ENCODE measurements at regions not wholly inside any gene's neighbourhood (a gene's known extent, or its start where the extent isn't known, plus 50 kb on each side); places are given as distances from the start of the nearest gene placed in this dataset.

DNA sequence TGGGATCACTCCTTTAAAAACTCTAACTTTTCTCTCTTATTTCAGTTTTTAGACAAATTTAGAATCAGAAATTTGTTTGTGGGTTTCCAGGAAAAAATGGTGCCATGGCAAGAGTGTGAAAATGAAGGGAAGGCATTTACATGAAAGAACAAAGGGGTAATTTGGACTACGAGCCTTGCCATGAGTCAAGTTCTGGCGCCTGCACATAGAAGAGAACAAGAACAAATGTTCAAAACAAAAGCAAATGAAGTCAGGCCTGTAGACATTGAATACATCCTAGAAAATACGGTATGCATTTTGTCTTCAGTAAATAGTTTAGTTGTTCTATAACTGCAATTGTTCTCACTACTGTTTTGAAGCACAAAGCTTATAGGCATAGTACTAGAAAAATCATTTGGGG is 1390.5 kb downstream of the EFNB2 start:
- DNase-seq (ENCODE audit: low spot score in 2 of 2), result no peak
- Mint-ChIP-seq H3K9me3 (no peaks in the 10 kb centered on the region), H3K27ac (no peak overlapping the region), H3K36me3 (no peaks in the 10 kb centered on the region)
- no peak for ATAC-seq

DNA sequence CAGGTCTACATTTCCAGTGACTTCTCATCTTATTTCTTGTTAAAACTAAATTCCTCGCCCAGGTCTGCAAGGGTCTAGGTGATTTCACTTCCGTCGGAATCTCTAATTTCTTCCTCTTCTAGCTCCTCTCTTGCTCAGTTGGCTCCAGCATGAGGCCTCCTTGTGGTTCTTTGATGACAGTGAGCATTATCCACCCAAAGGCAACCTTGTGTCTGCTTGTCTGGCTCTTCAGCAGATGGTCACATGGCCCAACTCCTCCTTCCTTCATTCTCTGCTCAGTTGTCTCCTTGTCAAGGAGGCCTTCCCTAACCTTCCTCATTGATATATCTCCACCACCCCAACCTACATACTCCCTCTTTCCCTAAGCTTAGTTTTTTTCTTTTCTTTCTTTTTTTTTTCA is 1391.4 kb downstream of the EFNB2 start:
- H3K9me3 Mint-ChIP-seq, result no peaks in the 10 kb centered on the region
- H3K27ac Mint-ChIP-seq, result no peak overlapping the region
- H3K36me3 Mint-ChIP-seq, result peaks cover 0 to 4% of the 10 kb centered on the region in 2 donors
- DNase-seq (ENCODE audit: low spot score in 2 of 2) (no peak), ATAC-seq (no peak)

DNA sequence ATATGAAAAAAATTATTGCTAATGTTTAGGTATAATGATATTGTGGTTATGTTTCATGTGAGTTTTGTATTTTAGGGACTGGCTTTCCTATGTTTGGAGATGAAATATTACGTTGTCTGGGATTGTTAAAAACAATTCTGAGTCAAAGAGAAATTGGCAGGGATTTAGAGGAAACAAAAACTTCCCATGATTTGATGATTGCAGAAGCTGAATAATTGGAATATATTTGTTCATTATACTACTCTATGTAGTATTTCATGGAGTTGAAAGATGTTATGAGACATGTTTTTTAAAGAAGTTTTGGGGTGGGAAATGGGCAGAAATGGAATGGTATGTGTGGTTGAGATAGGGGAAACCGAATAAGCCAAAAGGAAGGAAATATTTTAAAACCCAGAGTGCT is 1392.9 kb downstream of the EFNB2 start:
- ATAC-seq (no peak), DNase-seq (ENCODE audit: low spot score in 2 of 2) (no peak)
- no peak overlapping the region for H3K27ac Mint-ChIP-seq
- H3K36me3 Mint-ChIP-seq, result peaks cover 0 to 4% of the 10 kb centered on the region in 2 donors
- no peaks in the 10 kb centered on the region for H3K9me3 Mint-ChIP-seq

DNA sequence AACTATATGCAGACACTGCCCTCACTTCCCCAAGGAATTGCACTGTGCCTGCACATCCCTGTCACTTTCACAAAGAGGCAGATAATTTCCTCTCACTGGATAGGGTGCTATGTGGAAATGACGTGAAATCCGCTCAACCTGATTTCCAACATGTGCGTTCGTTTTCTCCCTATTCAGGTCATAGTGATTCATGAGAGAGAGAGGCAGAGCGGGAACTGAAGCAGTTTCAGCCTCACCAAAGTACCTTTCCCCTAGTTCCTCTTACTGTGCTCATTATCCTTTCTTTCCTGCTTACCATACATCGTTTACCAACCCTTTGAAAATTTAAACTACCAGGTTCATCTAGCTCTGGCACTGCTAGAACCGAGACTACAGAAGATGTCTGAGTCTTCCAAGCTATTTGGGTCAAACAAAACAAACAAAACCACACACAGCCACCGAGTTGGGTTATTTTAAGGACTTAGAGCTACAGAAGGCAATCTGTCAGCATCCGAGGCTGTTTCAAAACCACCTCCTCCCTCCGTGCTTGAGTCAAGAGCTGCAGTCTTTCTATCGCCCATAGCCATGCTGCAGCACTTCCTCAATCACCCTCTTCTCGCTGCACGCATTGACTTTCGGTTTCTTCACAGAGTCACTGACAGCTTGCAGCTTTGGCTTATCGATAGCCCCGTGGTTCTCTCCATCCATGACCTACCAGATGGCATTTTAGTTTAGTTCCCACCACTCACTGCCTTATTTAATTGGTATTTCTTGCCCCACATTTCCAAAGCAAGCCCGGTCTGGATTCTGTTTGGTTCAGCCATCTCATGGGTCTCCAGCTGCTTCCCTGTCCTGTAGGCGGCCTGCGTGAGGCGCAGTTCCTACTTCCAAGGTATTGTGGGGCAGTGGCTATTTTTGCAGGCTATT is 1395.8 kb downstream of the EFNB2 start:
- peak; percentile 89 to 91 for ATAC-seq
- peaks cover 0 to 4% of the 10 kb centered on the region in 2 donors for H3K36me3 Mint-ChIP-seq
- DNase-seq (ENCODE audit: low spot score in 2 of 2), result peak; percentile 48 to 66
- peak overlapping the region; percentile 89 to 95 for H3K27ac Mint-ChIP-seq
- no peaks in the 10 kb centered on the region for H3K9me3 Mint-ChIP-seq

DNA sequence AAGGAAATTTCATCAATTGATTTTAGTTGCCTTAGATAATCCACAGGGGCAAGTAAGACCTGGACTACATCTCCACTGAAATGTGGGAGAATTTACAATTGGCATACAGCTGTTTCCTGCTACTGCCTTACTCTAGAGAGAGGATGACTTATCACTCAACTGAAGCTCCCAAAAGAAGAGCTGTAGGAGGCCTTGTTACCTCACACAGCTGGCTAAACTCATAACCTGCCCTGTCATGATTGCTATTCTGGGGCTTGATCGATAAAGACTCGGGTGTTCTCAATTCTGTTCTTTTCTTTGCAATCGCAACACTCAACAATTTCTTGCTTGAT is 1396.4 kb downstream of the EFNB2 start:
- DNase-seq (ENCODE audit: low spot score in 2 of 2), result no peak
- Mint-ChIP-seq H3K27ac (peak overlapping the region in 1 of 2 donors; percentile 89), H3K36me3 (peaks cover 0 to 4% of the 10 kb centered on the region in 2 donors), H3K9me3 (no peaks in the 10 kb centered on the region)
- peak; percentile 33 to 42 for ATAC-seq

DNA sequence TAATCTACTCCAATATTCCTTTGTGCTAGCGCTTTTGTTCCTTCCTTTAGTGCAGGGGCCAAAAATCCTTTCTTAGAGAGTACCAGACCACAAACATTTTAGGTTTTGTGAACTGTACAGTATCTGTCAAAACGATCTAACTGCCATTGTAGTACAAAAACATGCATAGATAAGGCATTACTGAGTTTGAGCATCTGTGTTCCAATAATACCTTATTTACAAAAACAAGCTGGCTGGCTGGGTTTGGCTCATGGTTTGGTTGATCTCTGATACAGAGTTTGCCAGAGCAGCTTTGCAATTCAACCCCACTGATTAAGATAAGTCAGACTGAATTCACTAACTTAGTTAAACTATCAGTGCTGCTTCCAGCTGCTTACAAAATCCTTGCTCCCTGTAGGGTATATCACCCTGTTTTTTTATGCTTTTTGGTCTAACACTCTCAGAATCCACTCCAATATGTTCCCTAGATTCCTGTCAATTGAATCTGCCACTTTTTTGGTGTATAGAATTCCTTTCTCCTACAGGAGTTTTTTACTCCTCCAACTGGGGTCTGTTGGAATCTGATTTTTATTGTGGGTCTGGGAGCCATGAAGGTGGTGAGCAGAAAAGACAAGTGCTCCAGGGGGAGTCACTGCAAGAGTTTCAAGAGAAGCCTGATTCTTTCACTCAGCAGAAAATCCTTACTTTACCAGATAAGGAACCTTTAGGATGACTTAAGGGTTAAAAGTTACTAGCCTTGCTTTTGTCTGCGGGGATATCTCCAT is 1399.4 kb downstream of the EFNB2 start:
- H3K36me3 Mint-ChIP-seq, result peaks cover 0 to 4% of the 10 kb centered on the region in 2 donors
- no peak for ATAC-seq

DNA sequence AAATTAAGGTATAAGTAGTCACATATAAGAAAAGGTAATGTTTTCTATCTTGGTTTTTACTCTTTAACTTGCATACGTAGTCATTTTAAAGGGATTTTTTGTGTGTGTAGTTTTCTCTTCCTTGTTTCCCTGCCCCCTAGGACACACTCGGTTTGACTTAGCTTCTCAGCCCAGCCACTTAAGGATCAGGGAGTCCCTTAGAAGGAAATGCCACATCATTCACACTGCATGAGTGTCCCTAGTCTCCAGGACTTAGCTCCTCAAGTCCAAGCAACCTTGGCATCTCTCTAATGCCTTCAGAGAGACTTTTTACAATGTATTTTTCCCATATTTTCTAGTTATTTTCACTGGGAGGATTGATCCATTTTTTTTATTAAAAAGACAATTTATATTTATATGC is 1407.7 kb downstream of the EFNB2 start:
- Mint-ChIP-seq H3K27ac (no peak overlapping the region), H3K36me3 (no peaks in the 10 kb centered on the region), H3K9me3 (no peaks in the 10 kb centered on the region)
- no peak for DNase-seq (ENCODE audit: low spot score in 2 of 2)
- ATAC-seq, result no peak

More for the DNA sequence above, 1399.4 kb downstream of the EFNB2 start:
- no peak overlapping the region for H3K27ac Mint-ChIP-seq
- H3K9me3 Mint-ChIP-seq, result peaks cover 0 to 4% of the 10 kb centered on the region in 2 donors
- DNase-seq (ENCODE audit: low spot score in 2 of 2), result no peak

DNA sequence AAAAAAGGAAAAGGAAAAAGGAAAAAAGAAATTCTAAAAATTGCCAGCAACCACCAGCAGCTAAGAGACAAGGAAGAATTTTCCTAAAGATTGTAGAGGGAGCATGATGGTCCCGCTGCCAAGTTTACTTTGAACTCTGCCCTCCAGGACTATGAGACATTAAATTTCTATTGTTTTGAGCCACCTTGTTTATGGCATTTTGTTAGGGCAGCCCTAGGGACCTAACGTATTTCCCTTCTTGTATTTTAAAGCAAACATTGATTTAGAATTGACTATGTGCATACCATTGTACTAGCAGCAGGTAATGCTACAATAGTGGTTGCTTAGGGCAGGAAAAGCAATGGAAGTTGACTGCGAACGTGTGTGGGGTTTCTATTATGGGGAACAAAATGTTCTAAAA is 1414.2 kb downstream of the EFNB2 start:
- no peak overlapping the region for H3K27ac Mint-ChIP-seq
- no peak for ATAC-seq
- no peak for DNase-seq (ENCODE audit: low spot score in 2 of 2)

DNA sequence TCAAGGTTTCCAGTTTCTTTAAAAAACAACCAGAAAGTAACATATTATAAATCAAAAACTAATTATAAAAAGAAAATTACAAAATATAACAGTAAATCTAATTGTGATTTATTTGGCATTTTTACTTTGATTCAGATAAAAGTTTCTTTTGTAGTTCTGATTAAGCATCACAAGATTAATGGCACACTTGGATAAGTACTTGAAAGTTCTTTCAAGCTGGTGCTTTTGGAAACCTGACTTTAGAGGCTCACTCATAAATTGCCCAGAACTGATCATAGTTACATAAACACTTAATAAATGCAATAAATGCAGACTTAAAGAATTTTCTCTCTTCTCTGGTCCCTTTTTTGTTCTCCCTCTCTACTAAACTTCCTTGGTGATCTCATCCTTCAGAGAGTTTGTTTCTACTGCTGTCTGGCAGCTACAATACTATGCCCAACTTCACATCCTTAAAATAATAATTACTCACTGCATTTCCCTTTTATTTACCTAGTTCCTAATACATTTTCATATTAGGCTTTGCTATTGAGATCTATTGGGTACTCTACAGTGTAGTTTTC is 1417.0 kb downstream of the EFNB2 start:
- Mint-ChIP-seq H3K36me3 (no peaks in the 10 kb centered on the region), H3K9me3 (peaks cover 5 to 7% of the 10 kb centered on the region in 2 donors), H3K27ac (no peak overlapping the region)
- no peak for DNase-seq (ENCODE audit: low spot score in 2 of 2)
- no peak for ATAC-seq

More for the DNA sequence above, 1414.2 kb downstream of the EFNB2 start:
- H3K36me3 Mint-ChIP-seq, result no peaks in the 10 kb centered on the region
- no peaks in the 10 kb centered on the region for H3K9me3 Mint-ChIP-seq

DNA sequence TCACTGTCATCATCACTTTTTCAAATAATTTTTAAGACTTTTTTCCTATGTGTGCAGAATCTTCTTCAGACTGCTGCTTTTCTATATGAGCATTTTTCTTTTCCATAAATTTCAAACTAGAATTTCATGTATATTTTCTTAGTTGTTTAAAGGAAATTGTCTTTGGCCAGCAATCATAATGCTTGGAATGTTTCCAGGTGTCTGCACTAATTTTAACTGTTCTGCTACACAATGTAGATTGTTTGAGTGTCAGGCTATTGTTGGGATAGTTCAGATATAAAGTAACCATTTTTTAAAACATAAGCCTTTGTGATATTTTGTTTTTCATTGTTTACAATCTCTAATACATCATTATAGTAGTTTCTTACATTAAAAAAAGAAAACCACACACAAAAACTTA is 1418.5 kb downstream of the EFNB2 start:
- no peak for DNase-seq (ENCODE audit: low spot score in 2 of 2)

DNA sequence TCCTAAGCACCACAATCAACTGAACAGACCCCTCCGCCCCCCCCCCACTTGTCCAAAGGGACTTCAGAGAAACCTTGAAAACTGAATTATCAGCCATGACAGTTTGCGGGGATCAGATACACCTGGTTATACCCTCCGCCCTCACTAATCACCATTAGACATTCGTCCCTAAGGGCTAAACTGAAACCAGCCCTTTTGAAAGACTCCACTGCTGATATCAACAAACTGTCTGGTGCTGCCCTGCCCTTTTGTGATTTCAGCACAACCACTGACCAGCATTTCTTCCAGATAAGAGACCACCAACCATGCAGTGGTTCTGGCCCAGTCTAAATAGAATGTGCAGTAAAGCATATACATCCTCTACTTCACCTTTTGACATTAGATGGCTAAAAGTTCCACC is 1422.9 kb downstream of the EFNB2 start:
- Mint-ChIP-seq H3K9me3 (peaks cover 5 to 7% of the 10 kb centered on the region in 2 donors), H3K27ac (no peak overlapping the region), H3K36me3 (no peaks in the 10 kb centered on the region)
- ATAC-seq, result no peak
- no peak for DNase-seq (ENCODE audit: low spot score in 2 of 2)

More for the DNA sequence above, 1418.5 kb downstream of the EFNB2 start:
- Mint-ChIP-seq H3K36me3 (no peaks in the 10 kb centered on the region), H3K27ac (no peak overlapping the region), H3K9me3 (peaks cover 5 to 7% of the 10 kb centered on the region in 2 donors)
- ATAC-seq, result no peak

DNA sequence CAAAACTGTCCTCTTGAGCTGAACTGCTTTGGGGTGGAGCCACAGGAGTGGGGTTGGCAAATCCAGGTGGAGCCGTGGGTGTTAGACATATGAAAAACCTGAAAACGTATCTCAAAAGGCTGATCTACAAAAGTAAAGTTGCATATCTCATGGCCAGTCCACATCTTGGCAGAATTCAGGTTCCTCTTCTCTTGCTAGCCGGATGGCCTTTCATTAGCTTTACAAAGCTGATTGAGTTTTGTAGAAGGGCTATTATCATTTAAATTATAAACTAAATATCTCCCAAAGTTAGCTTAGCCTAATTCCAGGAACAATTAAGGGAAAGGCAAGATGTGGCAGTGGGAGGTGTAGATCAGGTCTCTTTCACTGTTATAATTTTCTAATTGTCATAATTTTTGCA is 1427.7 kb downstream of the EFNB2 start:
- no peak for ATAC-seq
- DNase-seq (ENCODE audit: low spot score in 2 of 2), result no peak
- no peaks in the 10 kb centered on the region for H3K9me3 Mint-ChIP-seq
- no peak overlapping the region for H3K27ac Mint-ChIP-seq
- no peaks in the 10 kb centered on the region for H3K36me3 Mint-ChIP-seq

DNA sequence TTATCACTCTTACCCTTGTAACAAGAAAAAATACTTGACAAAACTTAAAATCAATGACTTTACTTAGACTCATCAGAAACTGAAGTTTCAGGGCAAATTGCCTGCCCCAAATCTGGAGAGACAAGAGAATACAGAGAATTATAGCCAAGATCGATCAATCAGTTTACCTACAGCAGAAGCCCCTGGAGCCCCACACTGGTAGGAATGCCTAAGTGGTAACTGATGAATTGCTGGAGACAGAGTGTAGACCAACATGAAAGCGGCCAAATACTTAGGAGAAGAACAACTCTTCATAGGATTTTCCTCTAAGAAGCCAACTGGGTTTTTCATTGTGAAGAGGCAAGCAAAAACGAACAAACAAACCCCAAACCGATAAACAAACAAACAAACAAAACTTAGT is 1430.0 kb downstream of the EFNB2 start:
- ATAC-seq, result no peak
- no peak overlapping the region for H3K27ac Mint-ChIP-seq
- DNase-seq (ENCODE audit: low spot score in 2 of 2), result no peak
- H3K36me3 Mint-ChIP-seq, result no peaks in the 10 kb centered on the region
- H3K9me3 Mint-ChIP-seq, result no peaks in the 10 kb centered on the region

DNA sequence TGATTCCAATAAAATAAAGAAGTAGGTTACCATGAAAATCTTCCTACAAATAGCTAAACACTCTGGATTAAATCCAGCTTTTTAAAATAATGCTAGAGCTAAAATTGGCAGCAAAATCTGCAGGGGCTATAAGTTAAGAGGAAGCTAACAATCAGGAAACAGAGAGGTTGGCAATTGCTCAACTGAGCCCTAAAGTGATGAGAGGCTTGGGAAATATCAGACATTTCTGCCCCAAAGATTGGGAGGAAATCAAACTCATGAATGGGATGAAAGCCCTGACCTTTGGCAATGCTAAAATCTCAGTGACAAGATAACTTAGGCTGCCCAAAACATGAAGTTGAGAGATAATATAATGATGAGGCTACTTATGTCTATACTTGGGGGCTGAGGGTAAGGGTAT is 1437.9 kb downstream of the EFNB2 start:
- H3K27ac Mint-ChIP-seq, result no peak overlapping the region
- no peak for DNase-seq (ENCODE audit: low spot score in 2 of 2)
- H3K36me3 Mint-ChIP-seq, result no peaks in the 10 kb centered on the region
- H3K9me3 Mint-ChIP-seq, result no peaks in the 10 kb centered on the region
- no peak for ATAC-seq

DNA sequence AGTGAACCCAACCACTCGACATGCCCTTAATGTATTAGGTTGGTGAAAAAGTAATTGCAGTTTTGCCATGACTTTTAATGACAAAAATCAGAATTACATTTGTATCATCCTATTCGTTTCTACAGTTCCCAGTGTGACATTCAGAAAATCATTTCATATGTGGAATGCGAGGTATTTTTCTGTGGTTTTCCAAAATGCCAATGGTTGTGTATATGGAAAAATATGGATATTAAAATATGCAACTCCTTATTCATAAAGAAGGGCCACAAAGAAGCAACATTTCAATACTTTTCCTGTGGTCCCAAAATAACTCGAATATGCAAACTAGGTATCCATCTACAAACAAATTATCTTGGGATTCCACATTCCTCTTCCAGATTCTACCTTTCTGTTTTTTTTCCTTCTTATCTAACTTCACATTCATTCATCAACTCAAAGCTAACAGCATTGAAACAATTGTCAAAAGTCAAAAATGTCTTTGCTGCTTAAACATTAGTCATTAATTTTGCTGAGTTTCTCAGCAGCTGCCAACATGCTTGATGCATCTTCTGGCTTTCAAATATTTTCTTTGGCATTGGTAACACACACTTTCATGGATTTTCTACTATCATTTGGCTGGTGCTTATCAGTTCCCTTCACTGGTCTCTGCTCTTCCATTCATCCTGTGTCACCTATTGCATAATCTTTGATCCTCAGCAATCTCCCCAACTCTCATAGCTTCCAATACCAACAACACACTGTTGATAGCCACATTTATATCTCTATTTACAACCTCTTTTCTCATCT is 1445.4 kb downstream of the EFNB2 start:
- no peak for DNase-seq (ENCODE audit: low spot score in 2 of 2)
- no peak overlapping the region for H3K27ac Mint-ChIP-seq
- no peaks in the 10 kb centered on the region for H3K36me3 Mint-ChIP-seq
- H3K9me3 Mint-ChIP-seq, result no peaks in the 10 kb centered on the region
- ATAC-seq, result no peak

DNA sequence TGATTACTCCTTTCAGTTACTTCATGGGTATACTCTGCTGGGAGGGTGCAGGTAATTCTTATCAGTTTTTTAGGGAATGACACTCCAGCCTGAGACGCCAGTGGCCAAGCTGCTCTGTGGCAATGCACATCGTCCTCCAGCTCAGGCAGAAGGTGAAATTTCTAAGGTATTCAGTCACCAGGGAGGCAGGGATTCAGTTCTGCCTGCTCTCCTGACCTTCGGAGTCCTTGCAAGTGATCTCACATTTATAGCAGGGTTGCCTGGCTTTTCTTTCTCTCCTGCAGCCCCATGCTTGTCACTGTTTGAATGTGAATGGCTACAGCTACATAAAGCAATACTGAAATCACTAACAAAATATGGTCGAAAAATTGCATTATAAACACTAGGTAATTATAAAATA is 1447.5 kb downstream of the EFNB2 start:
- Mint-ChIP-seq H3K27ac (no peak overlapping the region), H3K36me3 (no peaks in the 10 kb centered on the region), H3K9me3 (no peaks in the 10 kb centered on the region)
- no peak for DNase-seq (ENCODE audit: low spot score in 2 of 2)
- ATAC-seq, result no peak

DNA sequence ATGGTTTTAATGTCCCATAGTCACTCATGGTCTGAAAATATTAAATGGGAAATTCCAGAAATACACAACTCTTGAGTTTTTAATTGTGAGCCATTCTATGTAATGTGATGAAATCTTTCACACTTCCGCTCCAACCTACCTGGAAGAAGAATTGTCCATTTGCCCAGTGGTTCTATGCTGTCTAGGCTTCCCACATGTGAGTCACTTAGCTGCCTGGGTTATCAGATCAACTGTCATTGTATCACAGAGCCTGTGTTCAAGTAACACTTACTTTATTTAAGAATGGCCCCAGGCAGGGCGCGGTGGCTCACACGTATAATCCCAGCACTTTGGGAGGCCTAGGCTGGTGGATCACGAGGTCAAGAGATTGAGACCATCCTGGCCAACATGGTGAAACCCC is 1450.5 kb downstream of the EFNB2 start:
- no peaks in the 10 kb centered on the region for H3K9me3 Mint-ChIP-seq
- H3K36me3 Mint-ChIP-seq, result no peaks in the 10 kb centered on the region
- DNase-seq (ENCODE audit: low spot score in 2 of 2) (no peak), ATAC-seq (no peak)
- H3K27ac Mint-ChIP-seq, result no peak overlapping the region

Measured in activated naive CD4-positive, alpha-beta T cell treated with anti-CD3 and anti-CD28 coated beads, Interleukin-2, amount 50 U/mL, for 72 hours (primary cell).